ENCODE measurements at regions not wholly inside any gene's neighbourhood (a gene's known extent, or its start where the extent isn't known, plus 50 kb on each side); places are given as distances from the start of the nearest gene placed in this dataset.

DNA sequence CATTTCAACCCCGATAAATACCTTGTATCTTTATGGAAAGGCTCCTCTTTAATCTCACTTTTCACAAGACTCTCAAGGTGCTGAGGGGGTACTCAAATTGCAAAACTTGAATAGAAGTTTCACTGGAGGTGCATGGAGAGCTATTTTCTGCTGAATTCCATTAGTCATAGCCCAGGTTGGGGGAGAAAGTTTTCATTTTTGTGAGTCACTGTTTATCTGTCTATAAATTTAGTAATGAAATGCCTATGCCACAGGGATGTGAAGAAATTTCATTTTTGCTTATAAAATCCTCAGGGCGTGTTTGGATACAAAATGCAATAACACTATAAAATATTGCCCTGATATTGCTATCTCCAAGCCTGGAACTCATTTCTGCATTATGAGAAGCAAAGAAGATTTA lies 346.3 kb downstream of the LRATD1 start:
- FAIRE-seq (no peak), DNase-seq (ENCODE audit: extremely low read depth in 1 of 4, low spot score in 3 of 4) (no peak), ATAC-seq (no peak)
- Histone ChIP-seq H3K36me3 (ENCODE audit: control insufficient read depth, insufficient read depth, low read length) (no peaks in the 10 kb centered on the region), H3K79me2 (ENCODE audit: control insufficient read depth, insufficient read depth, low read length) (no peaks in the 10 kb centered on the region), H3K4me3 (no peak overlapping the region), H2AFZ (ENCODE audit: low read depth, low read length) (no peak overlapping the region), H3K27me3 (ENCODE audit: control insufficient read depth in 2 of 2, insufficient read depth in 2 of 2, low read length in 2 of 2) (no peaks in the 10 kb centered on the region), H4K20me1 (replicated peaks; ENCODE audit: control insufficient read depth, insufficient read depth, low read length) (no peaks in the 10 kb centered on the region), H3K9me3 (replicated peaks; ENCODE audit: control insufficient read depth, insufficient read depth, low read depth, low read length) (no peaks in the 10 kb centered on the region), H3K9me1 (ENCODE audit: control insufficient read depth, insufficient read depth, low read length) (no peaks in the 10 kb centered on the region), H3K9ac (ENCODE audit: insufficient read depth in 1 of 2, low read depth in 2 of 2, low read length in 2 of 2) (no peak overlapping the region), H3K27ac (ENCODE audit: extremely low read depth, low read depth, low read length) (no peak overlapping the region), H3K4me1 (replicated peaks in 1 of 2; ENCODE audit: control insufficient read depth in 2 of 2, insufficient read depth in 2 of 2, low read length in 2 of 2) (no peaks in the 10 kb centered on the region), H3K4me2 (ENCODE audit: insufficient read depth, low read length) (no peak overlapping the region)
- intact Hi-C loops (cut with micrococcal nuclease): no loop called here
- TF ChIP-seq MECOM (CRISPR knock-in tag; IDR thresholded peaks at IDR 0.05): no peak
- no peak for TF ChIP-seq ZNF146 (CRISPR knock-in tag; IDR thresholded peaks at IDR 0.05; ENCODE audit: unreplicated experiment)
- TF ChIP-seq HDAC1 (IDR thresholded peaks at IDR 0.05): no peak
- no peak for TF ChIP-seq PML (IDR thresholded peaks at IDR 0.05; ENCODE audit: low read length)
- TF ChIP-seq ZBTB7A (IDR thresholded peaks at IDR 0.05; ENCODE audit: borderline replicate concordance, control insufficient read depth, low read depth, low read length): no peak
- TF ChIP-seq NFATC3 (IDR thresholded peaks at IDR 0.05): no peak
- ChIA-PET CTCF (ENCODE audit: low intra/inter-chr PET ratio) (no interaction called here), POLR2A (no interaction called here)
- BruUV-seq (replicated peaks): no TSS peak
- 0% methylated on average over 2 of the region's 2 CpGs for WGBS (ENCODE audit: insufficient coverage, low coverage, missing lambda C conversion rate)
- in situ Hi-C loops (cut with MboI): no loop called here

- in situ Hi-C loops (cut with MboI) (no loop called here), intact Hi-C loops (cut with micrococcal nuclease) (no loop called here)
- no peaks in the 10 kb centered on the region for H3K27me3 ChIP-seq (ENCODE audit: control insufficient read depth in 2 of 2, insufficient read depth in 2 of 2, low read length in 2 of 2)
- H3K9me3 ChIP-seq (replicated peaks; ENCODE audit: control insufficient read depth, insufficient read depth, low read depth, low read length): no peaks in the 10 kb centered on the region
- ChIA-PET POLR2A (no interaction called here), CTCF (ENCODE audit: low intra/inter-chr PET ratio) (no interaction called here)
- no peaks in the 10 kb centered on the region for H3K79me2 ChIP-seq (ENCODE audit: control insufficient read depth, insufficient read depth, low read length)
- H3K4me2 ChIP-seq (ENCODE audit: insufficient read depth, low read length): no peak overlapping the region
- H3K36me3 ChIP-seq (ENCODE audit: control insufficient read depth, insufficient read depth, low read length): no peaks in the 10 kb centered on the region
- H3K4me1 ChIP-seq (replicated peaks in 1 of 2; ENCODE audit: control insufficient read depth in 2 of 2, insufficient read depth in 2 of 2, low read length in 2 of 2): no peaks in the 10 kb centered on the region
- H3K9ac ChIP-seq (ENCODE audit: insufficient read depth in 1 of 2, low read depth in 2 of 2, low read length in 2 of 2): no peak overlapping the region
- no peak overlapping the region for H3K4me3 ChIP-seq
- no peak overlapping the region for H3K27ac ChIP-seq (ENCODE audit: extremely low read depth, low read depth, low read length)
- no TSS peak for BruUV-seq (replicated peaks)
- ATAC-seq: no peak
- WGBS (ENCODE audit: insufficient coverage, low coverage, missing lambda C conversion rate): 0% methylated on average over 4 of the region's 4 CpGs
- no peak overlapping the region for H2AFZ ChIP-seq (ENCODE audit: low read depth, low read length)
- no peaks in the 10 kb centered on the region for H4K20me1 ChIP-seq (replicated peaks; ENCODE audit: control insufficient read depth, insufficient read depth, low read length)
- no peak for DNase-seq (ENCODE audit: extremely low read depth in 1 of 4, low spot score in 3 of 4)
- H3K9me1 ChIP-seq (ENCODE audit: control insufficient read depth, insufficient read depth, low read length): no peaks in the 10 kb centered on the region
- no peak for FAIRE-seq
- no peak for TF ChIP-seq FUS (optimal IDR thresholded peaks at IDR 0.05; ENCODE audit: low read depth, low read length)
- no peak for TF ChIP-seq ZNF436 (CRISPR knock-in tag; IDR thresholded peaks at IDR 0.05)
- no peak for TF ChIP-seq ZNF174 (CRISPR knock-in tag; IDR thresholded peaks at IDR 0.05)
- no peak for TF ChIP-seq ZNF695 (CRISPR knock-in tag; IDR thresholded peaks at IDR 0.05)
- TF ChIP-seq STAT5B (CRISPR knock-in tag; IDR thresholded peaks at IDR 0.05): no peak
- TF ChIP-seq HOXB6 (CRISPR knock-in tag; IDR thresholded peaks at IDR 0.05; ENCODE audit: borderline replicate concordance): no peak
- TF ChIP-seq MTF1 (CRISPR knock-in tag; IDR thresholded peaks at IDR 0.05; ENCODE audit: borderline replicate concordance): no peak
- TF ChIP-seq MXI1 (IDR thresholded peaks at IDR 0.05; ENCODE audit: low read depth, low read length): no peak
- no peak for TF ChIP-seq SMARCC2 (IDR thresholded peaks at IDR 0.05; ENCODE audit: low read depth)
- TF ChIP-seq ZNF444 (CRISPR knock-in tag; IDR thresholded peaks at IDR 0.05): no peak
- no peak for TF ChIP-seq BRF1 (IDR thresholded peaks at IDR 0.05; ENCODE audit: borderline replicate concordance, extremely low read depth, insufficient read length)
- no peak for TF ChIP-seq BDP1 (IDR thresholded peaks at IDR 0.05; ENCODE audit: insufficient read depth, insufficient read length)
- TF ChIP-seq YBX1 (IDR thresholded peaks at IDR 0.05): no peak
- no peak for TF ChIP-seq HNRNPLL (IDR thresholded peaks at IDR 0.05; ENCODE audit: low read depth, low read length, poor library complexity, severe bottlenecking)
- no peak for TF ChIP-seq ZNF224 (CRISPR knock-in tag; IDR thresholded peaks at IDR 0.05)
- TF ChIP-seq ZBTB8A (IDR thresholded peaks at IDR 0.05; ENCODE audit: partially characterized antibody): no peak
These were observed 350.3 kb downstream of the LRATD1 start for GRCh38 chr2:14982790-14983189.

Measured in K562 (cell line).